CD14-positive monocyte (primary cell): ENCODE measurements at regions not wholly inside any gene's neighbourhood (a gene's known extent, or its start where the extent isn't known, plus 50 kb on each side); places are given as distances from the start of the nearest gene placed in this dataset.

ENCODE experiments used
- DNase-seq, 3 donors: peaks; one replicate each; pipeline ENCODE4 v3.0.0-alpha.2; 2011 to 2022
- H2AFZ ChIP-seq: 2 replicates; pipeline ENCODE4 v1.6.0; 2012; ENCODE audit warnings: mild to moderate bottlenecking, low read depth, low read length, inconsistent platforms; ENCODE audit not compliant: insufficient read depth, poor library complexity, severe bottlenecking
- H3K27ac ChIP-seq, 2 donors: 1 replicate in 1 of 2; 2 replicates in 1 of 2; pipeline ENCODE4 v1.5.1; 2012 to 2013; ENCODE audit warnings: low read length in 2 of 2, control low read depth in 1 of 2, inconsistent platforms in 1 of 2, low read depth in 1 of 2, mild to moderate bottlenecking in 1 of 2
- H3K27me3 ChIP-seq, 2 donors: one replicate each; pipeline versions ENCODE4 v1.6.0 to v1.6.1; 2011 to 2013; ENCODE audit warnings: low read length in 2 of 2; ENCODE audit not compliant: control insufficient read depth in 2 of 2, insufficient read depth in 2 of 2
- H3K36me3 ChIP-seq, 2 donors: replicated peaks in 1 of 2; 1 replicate in 1 of 2; 2 replicates in 1 of 2; pipeline versions ENCODE4 v1.5.1 to v1.6.1; 2012 to 2013; ENCODE audit warnings: low read length in 2 of 2, control low read depth in 1 of 2, inconsistent platforms in 1 of 2, mild to moderate bottlenecking in 1 of 2; ENCODE audit not compliant: insufficient read depth in 2 of 2, control insufficient read depth in 1 of 2
- H3K4me1 ChIP-seq, 2 donors: 1 replicate in 1 of 2; 2 replicates in 1 of 2; pipeline versions ENCODE4 v1.5.1 to v1.6.1; 2012 to 2013; ENCODE audit warnings: low read length in 2 of 2, control low read depth in 1 of 2, inconsistent platforms in 1 of 2, mild to moderate bottlenecking in 1 of 2, moderate library complexity in 1 of 2; ENCODE audit not compliant: insufficient read depth in 2 of 2, control insufficient read depth in 1 of 2
- H3K4me2 ChIP-seq: replicated peaks from 2 replicates; pipeline ENCODE3; 2012; ENCODE audit warnings: low read length, moderate library complexity, mild to moderate bottlenecking; ENCODE audit not compliant: poor library complexity, severe bottlenecking; ENCODE audit errors: extremely low read depth
- H3K4me3 ChIP-seq, 3 experiments: fragments of 200-600 bp in 1 of 3; sonication (generic) in 1 of 3; replicated peaks in 1 of 3; 1 replicate in 2 of 3; 2 replicates in 1 of 3; pipeline ENCODE4 v1.5.1; 2011 to 2013; ENCODE audit warnings: low read length in 3 of 3, mild to moderate bottlenecking in 3 of 3, control low read depth in 2 of 3, low read depth in 2 of 3, inconsistent platforms in 1 of 3, moderate library complexity in 1 of 3
- H3K79me2 ChIP-seq: 2 replicates; pipeline ENCODE4 v1.6.0; 2012; ENCODE audit warnings: mild to moderate bottlenecking, control low read depth, inconsistent platforms, low read length, moderate library complexity; ENCODE audit not compliant: insufficient read depth
- H3K9ac ChIP-seq: 2 replicates; pipeline ENCODE4 v1.6.0; 2017; ENCODE audit warnings: low read length, mild to moderate bottlenecking; ENCODE audit not compliant: insufficient read depth, poor library complexity, severe bottlenecking
- H3K9me3 ChIP-seq, 2 donors: replicated peaks in 1 of 2; 1 replicate in 1 of 2; 2 replicates in 1 of 2; pipeline versions ENCODE4 v1.5.1 to v1.6.1; 2012 to 2013; ENCODE audit warnings: low read length in 2 of 2, control low read depth in 1 of 2; ENCODE audit not compliant: control insufficient read depth in 1 of 2, insufficient read depth in 1 of 2
- H4K20me1 ChIP-seq: 2 replicates; pipeline ENCODE4 v1.6.0; 2012; ENCODE audit warnings: mild to moderate bottlenecking, low read length, control low read depth, moderate library complexity; ENCODE audit not compliant: insufficient read depth
- H3K27ac Mint-ChIP-seq, 7 donors: one replicate each; pipeline ENCODE4 v1.8.0; 2020; ENCODE audit warnings: mild to moderate bottlenecking in 7 of 7, mixed read lengths in 7 of 7, moderate library complexity in 6 of 7, inconsistent platforms in 2 of 7
- H3K27me3 Mint-ChIP-seq, 3 donors: one replicate each; pipeline ENCODE4 v1.8.0; 2021 to 2022; ENCODE audit warnings: low read depth in 3 of 3, mild to moderate bottlenecking in 3 of 3, mixed read lengths in 3 of 3, moderate library complexity in 3 of 3, inconsistent platforms in 1 of 3
- H3K36me3 Mint-ChIP-seq, 2 donors: one replicate each; pipeline ENCODE4 v1.8.0; 2020; ENCODE audit warnings: mixed read lengths in 2 of 2, inconsistent platforms in 1 of 2, mild to moderate bottlenecking in 1 of 2
- H3K4me1 Mint-ChIP-seq: one replicate; pipeline ENCODE4 v1.8.0; 2020; ENCODE audit warnings: mild to moderate bottlenecking, mixed read lengths
- H3K4me3 Mint-ChIP-seq, 2 donors: one replicate each; pipeline ENCODE4 v1.8.0; 2020; ENCODE audit warnings: mild to moderate bottlenecking in 2 of 2, mixed read lengths in 2 of 2, moderate library complexity in 1 of 2
- H3K9me3 Mint-ChIP-seq, 7 donors: one replicate each; pipeline ENCODE4 v1.8.0; 2020 to 2022; ENCODE audit warnings: mixed read lengths in 7 of 7, mild to moderate bottlenecking in 6 of 7, moderate library complexity in 6 of 7, inconsistent platforms in 2 of 7
- WGBS: methylation state at CpG from one replicate; pipeline ENCODE4 v1.1.5; 2013; ENCODE audit warnings: missing lambda C conversion rate; ENCODE audit not compliant: insufficient coverage; 5-methylcytosine and 5-hydroxymethylcytosine counted together
- intact Hi-C, 2 donors: fragments of 100-400 bp; cut with micrococcal nuclease; formaldehyde crosslinking; loops; one replicate each; pipeline versions ENCODE4 v1.15.0 to v1.15.1; 2023
- TF ChIP-seq, protein P1 (sequence below): fragments of 200-600 bp; IDR thresholded peaks from one replicate; pipeline ENCODE4 v1.8.0; 2022; ENCODE audit warnings: antibody characterized with exemption, mild to moderate bottlenecking

DNA sequence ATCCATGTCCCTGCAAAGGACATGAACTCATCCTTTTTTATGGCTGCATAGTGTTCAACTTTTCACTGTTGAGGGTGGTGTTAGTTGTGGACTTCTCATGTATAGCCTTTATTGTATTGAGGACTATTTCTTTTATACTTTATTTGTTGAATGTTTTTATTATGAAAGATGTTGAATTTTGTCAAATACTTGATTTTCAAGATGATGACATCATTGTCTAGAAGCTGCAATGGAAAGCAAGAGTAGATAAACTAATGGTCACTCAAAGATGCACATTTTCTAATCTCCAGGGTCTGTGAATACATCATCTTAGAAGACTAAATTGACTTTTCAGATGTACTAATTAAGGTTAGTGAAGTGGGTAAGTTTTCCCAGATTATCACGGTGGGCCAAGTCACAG, 1117.0 kb downstream of the DSC3 start:
- Mint-ChIP-seq H3K36me3 (no peaks in the 10 kb centered on the region), H3K9me3 (peaks cover 0 to 2% (median 1%) of the 10 kb centered on the region in 7 donors), H3K4me1 (no peaks in the 10 kb centered on the region), H3K27ac (no peak overlapping the region), H3K27me3 (no peaks in the 10 kb centered on the region), H3K4me3 (no peak overlapping the region)
- WGBS = 100% methylated on average over 1 of the region's 1 CpG
- H3K9ac ChIP-seq = no peak overlapping the region
- H3K36me3 ChIP-seq = no peaks in the 10 kb centered on the region
- no peaks in the 10 kb centered on the region for H3K27me3 ChIP-seq
- H3K4me3 ChIP-seq = no peak overlapping the region
- no peak overlapping the region for H3K27ac ChIP-seq
- H3K4me2 ChIP-seq = no peak overlapping the region
- H3K4me1 ChIP-seq = no peaks in the 10 kb centered on the region
- H4K20me1 ChIP-seq = no peaks in the 10 kb centered on the region
- H3K9me3 ChIP-seq = no peaks in the 10 kb centered on the region
- intact Hi-C loops = no loop called here
- H3K79me2 ChIP-seq = no peaks in the 10 kb centered on the region
- DNase-seq = no peak
- H2AFZ ChIP-seq = no peak overlapping the region
- TF ChIP-seq, protein P1, sequence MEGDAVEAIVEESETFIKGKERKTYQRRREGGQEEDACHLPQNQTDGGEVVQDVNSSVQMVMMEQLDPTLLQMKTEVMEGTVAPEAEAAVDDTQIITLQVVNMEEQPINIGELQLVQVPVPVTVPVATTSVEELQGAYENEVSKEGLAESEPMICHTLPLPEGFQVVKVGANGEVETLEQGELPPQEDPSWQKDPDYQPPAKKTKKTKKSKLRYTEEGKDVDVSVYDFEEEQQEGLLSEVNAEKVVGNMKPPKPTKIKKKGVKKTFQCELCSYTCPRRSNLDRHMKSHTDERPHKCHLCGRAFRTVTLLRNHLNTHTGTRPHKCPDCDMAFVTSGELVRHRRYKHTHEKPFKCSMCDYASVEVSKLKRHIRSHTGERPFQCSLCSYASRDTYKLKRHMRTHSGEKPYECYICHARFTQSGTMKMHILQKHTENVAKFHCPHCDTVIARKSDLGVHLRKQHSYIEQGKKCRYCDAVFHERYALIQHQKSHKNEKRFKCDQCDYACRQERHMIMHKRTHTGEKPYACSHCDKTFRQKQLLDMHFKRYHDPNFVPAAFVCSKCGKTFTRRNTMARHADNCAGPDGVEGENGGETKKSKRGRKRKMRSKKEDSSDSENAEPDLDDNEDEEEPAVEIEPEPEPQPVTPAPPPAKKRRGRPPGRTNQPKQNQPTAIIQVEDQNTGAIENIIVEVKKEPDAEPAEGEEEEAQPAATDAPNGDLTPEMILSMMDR = no peak

DNA sequence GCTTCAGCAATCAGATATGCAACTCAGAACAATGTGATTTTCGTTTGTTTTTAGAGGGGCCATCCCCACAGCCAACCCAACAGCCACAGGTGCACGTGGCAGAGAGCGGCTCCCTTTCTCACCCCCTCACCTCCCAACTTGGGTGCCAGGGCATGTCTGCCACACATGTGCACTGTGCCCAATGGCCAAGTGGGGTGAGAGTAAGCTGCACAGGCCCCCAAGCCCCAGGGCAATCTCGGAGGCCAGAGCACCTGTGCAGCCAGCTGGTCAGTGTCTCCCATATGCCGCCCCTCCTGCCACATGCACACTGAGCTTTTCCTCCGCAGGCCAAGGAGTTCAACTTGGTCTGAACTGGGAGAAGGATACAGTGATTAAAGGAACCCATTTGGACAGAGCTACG, 1130.2 kb downstream of the DSC3 start:
- no peak overlapping the region for H3K27ac Mint-ChIP-seq
- Histone ChIP-seq H3K4me2 (no peak overlapping the region), H3K27ac (no peak overlapping the region), H3K27me3 (no peaks in the 10 kb centered on the region), H3K9ac (no peak overlapping the region), H3K4me3 (no peak overlapping the region), H3K79me2 (no peaks in the 10 kb centered on the region), H4K20me1 (no peaks in the 10 kb centered on the region), H3K4me1 (no peaks in the 10 kb centered on the region), H3K9me3 (peaks cover 0 to 19% of the 10 kb centered on the region in 2 donors), H3K36me3 (no peaks in the 10 kb centered on the region), H2AFZ (no peak overlapping the region)
- no peak overlapping the region for H3K4me3 Mint-ChIP-seq
- H3K27me3 Mint-ChIP-seq = no peaks in the 10 kb centered on the region
- peaks cover 0 to 11% (median 6%) of the 10 kb centered on the region in 7 donors for H3K9me3 Mint-ChIP-seq
- no peaks in the 10 kb centered on the region for H3K36me3 Mint-ChIP-seq
- no peak for DNase-seq
- TF ChIP-seq, protein P1 = no peak
- intact Hi-C loops = no loop called here
- H3K4me1 Mint-ChIP-seq = no peaks in the 10 kb centered on the region
- 87% methylated on average over 3 of the region's 7 CpGs for WGBS
